Heart right ventricle (tissue), 16 donors: ENCODE measurements at regions not wholly inside any gene's neighbourhood (a gene's known extent, or its start where the extent isn't known, plus 50 kb on each side); places are given as distances from the start of the nearest gene placed in this dataset.
A peak's percentile ranks its signal among the peaks of the same experiment; 100 is the strongest.

ENCODE experiments used
- ATAC-seq, 8 donors: fragments of 200-7000 bp; cut with Tn5 transposase; one replicate each; pipeline ENCODE4 v1.9.1; 2020; ENCODE audit warnings: mild to moderate bottlenecking in 8 of 8, moderate library complexity in 8 of 8, moderate number of reproducible peaks in 1 of 8
- DNase-seq, 2 donors: peaks; one replicate each; pipeline ENCODE4 v3.0.0-alpha.2; 2020
- H3K27ac ChIP-seq, 10 donors: fragments of 200-600 bp; sonication (generic) in 2 of 10; one replicate each; pipeline versions ENCODE4 v1.5.0 to v1.8.0; 2020 to 2022; ENCODE audit warnings: mild to moderate bottlenecking in 3 of 10
- H3K27me3 ChIP-seq, 7 donors: fragments of 200-600 bp; one replicate each; pipeline ENCODE4 v1.8.0; 2021 to 2022; ENCODE audit warnings: mild to moderate bottlenecking in 2 of 7
- H3K36me3 ChIP-seq, 9 donors: fragments of 200-600 bp; sonication (generic) in 1 of 9; one replicate each; pipeline versions ENCODE4 v1.5.0 to v1.8.0; 2020 to 2022; ENCODE audit warnings: mild to moderate bottlenecking in 2 of 9
- H3K4me1 ChIP-seq, 9 donors: fragments of 200-600 bp; sonication (generic) in 1 of 9; one replicate each; pipeline versions ENCODE4 v1.5.0 to v1.8.0; 2020 to 2022; ENCODE audit warnings: mild to moderate bottlenecking in 4 of 9
- H3K4me3 ChIP-seq, 10 donors: fragments of 200-600 bp; sonication (generic) in 2 of 10; one replicate each; pipeline versions ENCODE4 v1.5.0 to v1.8.0; 2020 to 2022; ENCODE audit warnings: mild to moderate bottlenecking in 7 of 10, moderate library complexity in 2 of 10
- H3K9me3 ChIP-seq, 11 donors: fragments of 200-600 bp in 10 of 11; sonication (generic) in 2 of 11; one replicate each; pipeline versions ENCODE4 v1.5.0 to v1.8.0; 2013 to 2022; ENCODE audit warnings: mild to moderate bottlenecking in 2 of 11, control low read depth in 1 of 11, moderate library complexity in 1 of 11
- WGBS, 2 donors: extraction: QIAGEN DNeasy Blood & Tissue Kit; methylation state at CpG; one replicate each; pipeline ENCODE4 v1.1.7; 2013; ENCODE audit warnings: inconsistent platforms in 1 of 2; 5-methylcytosine and 5-hydroxymethylcytosine counted together
- intact Hi-C, 10 donors: fragments of 100-400 bp; cut with DNase I; formaldehyde crosslinking; loops; one replicate each; pipeline versions ENCODE4 v1.11.1 to v1.14.2; 2022
- TF ChIP-seq, protein P1 (sequence below), 9 donors: fragments of 200-600 bp; sonication (generic) in 2 of 9; IDR thresholded peaks; one replicate each; pipeline versions ENCODE4 v1.5.0 to v1.8.0; 2021 to 2022; ENCODE audit warnings: antibody characterized with exemption in 9 of 9, mild to moderate bottlenecking in 5 of 9, moderate library complexity in 1 of 9
- donor health status: Arrhythmogenic right ventricular cardiomyopathy.
- donor health status: ischemic (EF 13 %, LVEDD 7.1; RV severe dilation, severe dysfunction).
- donor health status: healthy with polysubstance abuse.
- donor health status: DM: no; HTN: yes; CAD: no.
- donor health status: DM: no; HTN: no; CAD: no.
- donor health status: ischemic (EF 25% LVEDD 6.9; RV normal size, moderate dysfunction).
- donor health status: ischemic (EF 25% LVEDD 5.7; RV mildly dilated, moderate dysfunction).
- donor health status: healthy.
- donor health status: DM: yes; HTN: yes; CAD: no.
- donor health status: Ischemic cardiomyopathy.
- donor health status: ischemic (EF 35%, LVEDD 5.7; RV mildly dilated, moderate dysfunction).
- donor health status: nonischemic (EF 11% LVEDD 7.7; RV severe dilation, severe dysfunction).
- donor health status: DM: yes; HTN: yes; CAD: no.
- donor health status: PGD.
- donor health status: ischemic (EF 29% LVEDD 5.4; RV normal size, mild dysfunction).
- donor health status: nonischemic (EF 23%, LVEDD 6.1; RV moderate dilation, normal function).

DNA sequence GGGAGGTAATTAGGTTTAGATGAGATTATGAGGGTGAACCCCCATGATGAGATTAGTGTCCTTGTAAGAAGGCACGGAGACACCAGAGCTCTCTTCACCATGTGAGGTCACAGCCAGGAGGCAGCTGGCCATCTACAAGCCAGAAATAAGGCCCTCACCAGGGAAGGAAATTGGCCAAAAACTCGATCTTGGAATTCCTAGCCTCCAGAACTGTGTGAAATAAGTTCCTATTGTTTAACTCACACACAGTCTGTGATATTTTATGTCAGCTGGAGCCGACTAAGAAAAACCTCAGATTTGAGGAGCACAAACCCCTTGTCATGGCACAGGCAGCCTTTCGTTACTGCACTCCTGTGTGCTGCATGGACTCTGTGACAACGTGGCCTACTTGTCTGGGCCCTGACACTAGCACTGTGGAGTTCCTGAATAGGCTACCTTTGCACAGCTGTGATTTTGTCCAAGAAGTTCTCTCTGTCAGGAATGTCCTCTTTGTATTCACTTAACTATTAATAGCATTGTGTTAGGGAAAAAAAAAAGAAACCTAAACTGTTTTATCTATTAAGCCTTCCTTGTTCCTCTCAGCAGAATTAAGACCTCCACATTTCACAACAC lies 319.8 kb downstream of the TDRD15 start:
- no peak for DNase-seq
- Histone ChIP-seq H3K27ac (peak overlapping the region in 1 of 10 donors; percentile 35), H3K27me3 (no peaks in the 10 kb centered on the region), H3K4me1 (peaks cover 0 to 9% (median 0%) of the 10 kb centered on the region in 9 donors), H3K9me3 (no peaks in the 10 kb centered on the region), H3K36me3 (no peaks in the 10 kb centered on the region), H3K4me3 (no peak overlapping the region)
- intact Hi-C loops: no loop called here
- ATAC-seq: peak in 3 of 8 donors; percentile 37 to 63 (median 63)
- 26 to 37% methylated on average over 5 of the region's 5 CpGs for WGBS, 2 donors
- TF ChIP-seq, protein P1, sequence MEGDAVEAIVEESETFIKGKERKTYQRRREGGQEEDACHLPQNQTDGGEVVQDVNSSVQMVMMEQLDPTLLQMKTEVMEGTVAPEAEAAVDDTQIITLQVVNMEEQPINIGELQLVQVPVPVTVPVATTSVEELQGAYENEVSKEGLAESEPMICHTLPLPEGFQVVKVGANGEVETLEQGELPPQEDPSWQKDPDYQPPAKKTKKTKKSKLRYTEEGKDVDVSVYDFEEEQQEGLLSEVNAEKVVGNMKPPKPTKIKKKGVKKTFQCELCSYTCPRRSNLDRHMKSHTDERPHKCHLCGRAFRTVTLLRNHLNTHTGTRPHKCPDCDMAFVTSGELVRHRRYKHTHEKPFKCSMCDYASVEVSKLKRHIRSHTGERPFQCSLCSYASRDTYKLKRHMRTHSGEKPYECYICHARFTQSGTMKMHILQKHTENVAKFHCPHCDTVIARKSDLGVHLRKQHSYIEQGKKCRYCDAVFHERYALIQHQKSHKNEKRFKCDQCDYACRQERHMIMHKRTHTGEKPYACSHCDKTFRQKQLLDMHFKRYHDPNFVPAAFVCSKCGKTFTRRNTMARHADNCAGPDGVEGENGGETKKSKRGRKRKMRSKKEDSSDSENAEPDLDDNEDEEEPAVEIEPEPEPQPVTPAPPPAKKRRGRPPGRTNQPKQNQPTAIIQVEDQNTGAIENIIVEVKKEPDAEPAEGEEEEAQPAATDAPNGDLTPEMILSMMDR (IDR thresholded peaks at IDR 0.05): no peak

- Histone ChIP-seq H3K4me1 (peaks cover 0 to 9% (median 0%) of the 10 kb centered on the region in 9 donors), H3K9me3 (no peaks in the 10 kb centered on the region), H3K36me3 (no peaks in the 10 kb centered on the region), H3K27me3 (no peaks in the 10 kb centered on the region), H3K27ac (no peak overlapping the region), H3K4me3 (no peak overlapping the region)
- intact Hi-C loops: no loop called here
- 76 to 80% methylated on average over 4 of the region's 4 CpGs for WGBS, 2 donors
- ATAC-seq (no peak), DNase-seq (no peak)
- TF ChIP-seq, protein P1 (IDR thresholded peaks at IDR 0.05): no peak
Observed at GRCh38 chr2:21449881-21450280, 326.1 kb downstream of the TDRD15 start.

GRCh38 chr2:21451403-21451802 lies 327.6 kb downstream of the TDRD15 start:
- ATAC-seq: no peak
- intact Hi-C loops: no loop called here
- Histone ChIP-seq H3K27ac (no peak overlapping the region), H3K9me3 (no peaks in the 10 kb centered on the region), H3K36me3 (no peaks in the 10 kb centered on the region), H3K4me3 (no peak overlapping the region), H3K4me1 (peaks cover 0 to 9% (median 0%) of the 10 kb centered on the region in 9 donors), H3K27me3 (no peaks in the 10 kb centered on the region)
- DNase-seq: no peak
- TF ChIP-seq, protein P1 (IDR thresholded peaks at IDR 0.05): no peak
- WGBS, 2 donors: 58 to 59% methylated on average over 2 of the region's 2 CpGs

- DNase-seq: no peak
- H3K36me3 ChIP-seq: no peaks in the 10 kb centered on the region
- peaks cover 0 to 9% (median 0%) of the 10 kb centered on the region in 9 donors for H3K4me1 ChIP-seq
- WGBS, 2 donors: 54 to 56% methylated on average over 5 of the region's 5 CpGs
- peaks cover 0 to under 1% (median 0%) of the 10 kb centered on the region in 11 donors for H3K9me3 ChIP-seq
- TF ChIP-seq, protein P1 (IDR thresholded peaks at IDR 0.05): no peak
- H3K27ac ChIP-seq: no peak overlapping the region
- no peaks in the 10 kb centered on the region for H3K27me3 ChIP-seq
- intact Hi-C loops: no loop called here
- H3K4me3 ChIP-seq: no peak overlapping the region
- no peak for ATAC-seq
Observed at GRCh38 chr2:21452263-21452662, 328.5 kb downstream of the TDRD15 start.
